ENCODE measurements at regions not wholly inside any gene's neighbourhood (a gene's known extent, or its start where the extent isn't known, plus 50 kb on each side); places are given as distances from the start of the nearest gene placed in this dataset.
A peak's percentile ranks its signal among the peaks of the same experiment; 100 is the strongest.
"Not testable (repeated sequence)": the region's sequence is repeated elsewhere in the genome, so short reads cannot be mapped to it uniquely, and the experiment has no call there.

DNA sequence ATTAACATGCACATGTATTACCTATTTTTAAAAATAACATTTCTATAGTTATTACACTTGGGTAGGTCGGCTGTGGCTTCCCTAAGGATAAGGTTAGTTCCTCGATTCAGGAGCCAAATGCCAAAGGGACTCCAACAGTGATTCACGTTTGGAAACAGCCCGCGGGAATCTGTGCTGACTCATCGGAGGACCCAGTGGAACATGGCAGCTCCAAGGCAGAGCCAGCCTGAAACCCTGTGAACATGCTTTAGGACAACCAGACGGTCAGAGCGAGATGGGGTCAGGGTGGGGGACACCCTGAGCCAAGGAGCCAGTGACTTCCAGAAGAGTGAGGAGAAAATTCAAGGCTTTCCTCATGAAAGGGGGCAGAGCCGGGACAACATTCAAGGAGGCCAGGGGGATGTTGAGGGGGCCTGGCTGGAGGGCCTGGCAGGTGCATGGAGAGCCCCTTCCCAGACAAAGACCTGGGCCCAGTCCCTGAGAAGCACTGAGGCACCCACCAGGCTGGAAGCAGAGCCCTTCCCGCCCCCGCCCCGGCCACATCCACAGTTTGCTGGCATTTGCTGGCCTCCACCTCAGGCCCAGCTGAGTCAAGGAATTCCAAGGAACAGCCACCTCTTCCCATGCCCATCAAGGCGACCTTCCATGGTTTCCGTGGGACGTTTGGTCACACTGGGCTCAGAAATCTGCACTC is 133.2 kb downstream of the SNX5 start:
- DNase-seq = peak; percentile 89

DNA sequence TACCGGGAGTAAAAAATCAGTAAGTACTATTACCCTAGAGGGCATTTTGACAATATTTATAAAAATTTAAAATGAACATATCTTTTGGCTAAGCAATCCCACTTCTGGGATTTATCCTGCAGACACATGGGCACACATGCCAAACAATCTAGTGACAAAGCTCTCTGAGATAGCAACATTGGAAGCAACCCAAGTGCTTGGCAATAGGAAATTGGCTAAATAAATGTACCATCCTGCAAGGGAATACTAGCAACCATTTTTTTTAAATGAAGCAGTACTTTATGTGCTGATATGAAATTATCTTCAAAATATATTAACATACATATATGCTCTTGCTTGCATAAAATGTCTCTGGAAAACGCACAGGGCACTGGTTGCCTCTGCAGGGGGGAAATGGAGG is 133.8 kb downstream of the SNX5 start:
- no peak for DNase-seq

DNA sequence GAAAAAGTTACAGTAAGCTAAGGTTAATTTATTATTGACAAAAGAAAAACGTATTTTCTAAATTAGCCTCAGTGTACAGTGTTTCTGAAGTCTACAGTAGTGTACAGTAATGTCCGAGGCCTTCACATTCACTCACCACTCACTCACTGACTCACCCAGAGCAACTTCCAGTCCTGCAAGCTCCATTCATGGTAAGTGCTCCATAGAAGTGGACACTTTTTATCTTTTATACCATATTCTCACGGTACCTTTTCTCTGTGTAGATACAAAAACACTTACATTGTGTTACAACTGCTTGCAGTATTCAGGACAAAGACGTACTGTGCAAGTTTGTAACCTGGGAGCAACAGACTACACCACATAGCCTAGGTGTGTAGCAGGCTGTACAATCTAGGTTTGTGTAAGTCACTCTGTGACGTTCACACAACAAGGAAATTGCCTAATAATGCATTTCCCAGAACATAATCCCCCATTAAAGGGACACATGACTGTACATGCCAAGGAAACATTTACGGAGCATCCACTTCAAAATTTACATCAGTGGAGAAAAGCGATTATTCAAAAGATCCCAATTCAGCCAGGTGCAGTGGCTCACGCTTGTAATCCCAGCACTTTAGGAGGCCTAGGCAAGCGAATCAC is 133.4 kb downstream of the BANF2 start:
- DNase-seq = no peak

DNA sequence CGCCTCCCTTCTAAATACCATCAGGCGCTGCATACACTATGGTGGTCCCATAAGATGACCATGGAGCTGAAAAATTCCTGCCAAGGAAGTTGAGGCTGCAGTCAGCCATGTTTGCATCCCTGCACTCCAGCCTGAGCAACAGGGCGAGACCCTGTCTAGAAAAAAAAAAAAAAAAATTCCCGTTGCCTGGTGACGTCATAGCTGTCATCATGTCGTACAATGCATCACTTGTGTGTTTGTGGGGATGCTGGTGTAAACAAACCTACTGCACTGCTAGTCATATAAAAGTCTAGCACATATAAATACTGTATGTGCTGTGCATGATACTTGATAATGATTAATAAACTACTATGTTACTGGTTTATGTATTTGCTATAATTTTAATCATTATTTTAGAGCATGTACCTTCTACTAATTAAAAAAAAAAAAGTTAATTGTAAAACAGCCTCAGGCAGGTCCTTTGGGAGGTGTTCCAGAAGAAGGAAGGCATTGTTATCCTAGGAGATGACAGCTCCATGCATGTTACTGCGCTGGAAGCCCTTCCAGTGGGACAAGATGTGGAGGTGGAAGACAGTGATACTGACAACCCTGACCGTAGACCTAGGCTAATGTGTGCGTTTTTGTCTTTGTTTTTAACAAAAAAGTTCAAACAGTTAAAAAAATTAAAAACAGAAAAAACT is 132.6 kb downstream of the BANF2 start:
- DNase-seq = no peak

DNA sequence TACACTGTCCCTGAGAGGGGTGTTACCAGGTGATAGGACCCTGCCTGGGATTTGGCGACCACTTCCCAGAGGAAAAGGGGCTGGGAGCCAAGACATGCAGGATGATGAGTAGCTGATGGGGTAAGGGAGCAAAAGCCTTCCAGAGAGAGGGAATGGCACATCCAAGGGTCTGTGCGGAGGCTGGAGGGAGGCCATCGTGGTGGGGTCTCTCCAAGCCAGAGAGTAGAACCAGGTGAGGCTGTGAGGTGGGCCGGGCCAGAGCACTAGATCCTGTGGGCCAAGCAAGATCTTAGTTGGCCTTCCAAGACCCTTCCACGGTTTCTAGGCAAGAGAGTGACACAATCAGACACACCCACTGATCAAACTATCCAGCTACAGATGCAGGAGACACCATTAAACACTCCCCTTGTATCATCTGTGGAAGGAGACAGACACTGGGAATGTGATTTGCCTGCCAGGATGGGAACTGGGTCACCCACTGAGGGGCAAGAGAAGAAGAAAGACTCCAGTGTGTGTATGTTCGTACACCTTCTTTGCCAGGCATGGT is 128.9 kb downstream of the BANF2 start:
- no peak for DNase-seq

DNA sequence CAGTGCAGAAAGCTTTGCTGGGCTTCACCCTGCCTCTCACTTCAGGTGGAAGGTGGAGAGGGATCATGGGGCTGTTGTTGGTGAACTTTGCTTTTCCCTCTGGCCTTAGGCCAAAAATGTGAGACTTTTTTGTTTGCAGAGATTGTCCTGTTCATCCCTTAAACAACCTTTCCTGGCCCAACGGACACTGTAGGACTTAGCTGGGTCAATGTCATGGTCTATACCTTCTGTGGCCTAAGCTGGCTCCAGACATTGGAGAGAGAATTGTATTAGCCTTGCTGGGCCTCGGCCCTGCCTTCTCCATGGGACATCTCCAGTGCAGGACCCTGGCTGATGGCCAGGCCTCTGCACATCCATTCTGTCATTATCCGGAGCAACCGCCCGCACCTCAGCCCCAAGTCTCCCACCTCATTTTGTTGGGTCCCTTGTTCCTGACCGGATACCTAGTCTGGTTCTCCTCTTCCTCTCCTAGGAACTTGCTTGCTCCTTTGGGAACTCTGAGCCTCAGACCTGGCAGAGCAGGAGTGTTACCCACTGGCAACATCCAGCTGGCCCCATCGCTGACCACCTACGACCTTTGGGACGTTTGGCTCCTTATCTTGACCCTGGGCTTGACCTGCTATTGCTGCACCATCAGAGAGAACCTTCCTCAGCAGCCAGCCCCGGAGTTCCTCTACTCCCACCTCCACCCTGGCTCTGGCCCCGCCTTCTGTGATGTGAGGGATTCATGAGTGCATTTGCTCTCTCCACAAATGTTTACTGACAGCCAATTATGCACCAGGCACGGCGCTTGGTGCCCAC is 128.2 kb downstream of the BANF2 start:
- no peak for DNase-seq

DNA sequence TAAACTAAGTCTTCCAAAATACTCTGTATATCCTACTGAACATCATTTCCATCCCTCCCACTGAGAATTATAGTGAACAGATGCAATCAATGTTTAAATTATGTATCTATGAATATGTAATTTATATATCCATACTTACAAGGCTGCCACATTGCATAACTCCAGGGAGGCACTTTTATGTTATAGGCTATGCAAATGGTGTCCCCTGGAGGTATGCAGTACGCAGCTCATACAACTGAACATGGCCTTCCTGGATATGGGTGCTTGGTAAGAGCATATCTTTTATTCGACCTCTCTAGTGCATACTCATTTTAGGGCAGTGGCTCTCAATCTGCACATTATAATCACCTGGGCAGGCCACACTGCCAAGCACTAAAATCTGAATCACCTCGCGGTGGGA is 127.3 kb downstream of the BANF2 start:
- DNase-seq = no peak

DNA sequence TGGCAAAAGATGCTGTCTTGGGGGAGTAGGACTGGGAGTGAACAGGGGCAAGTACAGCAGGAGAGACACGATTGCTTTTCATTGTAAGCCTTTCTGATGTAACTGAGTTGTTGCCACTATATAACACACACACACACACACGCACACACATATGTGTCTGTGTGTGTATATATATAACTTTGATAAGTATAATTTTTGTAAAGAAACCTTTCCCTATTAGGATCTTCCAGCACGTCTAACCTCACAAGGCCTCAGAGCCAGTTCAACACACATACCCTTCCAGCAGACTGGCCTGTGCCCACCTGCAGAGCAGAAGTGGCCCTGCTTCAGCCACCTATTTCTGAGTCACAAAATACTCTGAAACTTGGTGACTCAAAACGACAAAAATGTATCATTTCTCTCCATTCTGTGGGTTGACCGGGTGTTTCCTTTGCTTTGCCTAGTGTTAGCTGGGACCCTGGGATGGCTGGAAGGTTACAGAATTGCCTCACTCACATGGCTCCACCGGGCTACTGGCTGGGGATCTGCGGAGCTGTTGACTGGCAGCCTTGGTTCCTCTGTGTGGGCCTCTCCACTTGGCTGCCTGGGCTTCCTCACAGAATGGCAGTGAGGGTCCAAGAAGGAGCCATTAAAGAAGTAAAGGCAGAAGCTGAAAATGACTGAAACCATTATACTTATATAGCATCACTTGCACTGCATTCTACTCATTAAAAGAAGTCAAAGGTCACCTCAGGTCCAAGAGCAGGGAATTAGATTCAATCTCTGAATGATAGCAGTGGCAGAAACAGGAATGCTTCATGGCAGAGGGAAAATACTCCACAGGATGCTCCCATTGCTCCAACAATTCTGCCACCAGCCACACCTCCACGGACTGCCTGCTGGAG is 126.4 kb downstream of the BANF2 start:
- no peak for DNase-seq

DNA sequence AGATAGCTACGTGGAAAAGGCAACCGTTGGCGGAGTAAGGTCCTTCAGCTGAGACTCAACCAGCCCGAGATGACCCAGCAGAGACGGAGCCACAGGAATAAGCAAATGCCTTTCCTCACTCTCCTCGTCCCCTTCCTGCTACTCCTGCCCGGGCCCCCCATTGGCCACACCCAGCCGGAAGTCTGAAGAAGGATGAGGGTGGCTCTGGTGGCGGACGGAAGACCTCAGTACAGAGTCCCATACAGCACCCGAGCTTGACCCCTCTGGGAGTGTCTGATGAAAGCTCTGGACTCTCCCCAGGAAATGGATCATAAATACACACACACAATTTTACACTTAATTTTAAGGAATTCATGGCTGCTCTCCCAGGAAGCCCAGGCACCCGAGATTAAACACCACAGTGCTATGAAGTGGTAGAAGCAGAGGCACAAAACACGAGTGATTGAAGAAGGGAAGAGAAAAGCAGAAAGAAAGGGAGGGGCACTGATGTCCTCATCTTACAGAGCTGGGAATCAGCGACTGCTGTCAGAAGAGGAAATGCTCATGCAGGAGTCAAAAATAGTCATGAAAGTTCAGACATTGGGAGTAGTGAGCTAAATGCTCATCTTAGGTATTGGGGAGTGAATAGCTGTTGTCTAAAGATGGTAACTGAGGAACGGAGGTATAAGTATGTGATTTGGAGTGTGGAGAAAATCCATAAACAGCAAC is 125.6 kb downstream of the BANF2 start:
- DNase-seq = no peak

DNA sequence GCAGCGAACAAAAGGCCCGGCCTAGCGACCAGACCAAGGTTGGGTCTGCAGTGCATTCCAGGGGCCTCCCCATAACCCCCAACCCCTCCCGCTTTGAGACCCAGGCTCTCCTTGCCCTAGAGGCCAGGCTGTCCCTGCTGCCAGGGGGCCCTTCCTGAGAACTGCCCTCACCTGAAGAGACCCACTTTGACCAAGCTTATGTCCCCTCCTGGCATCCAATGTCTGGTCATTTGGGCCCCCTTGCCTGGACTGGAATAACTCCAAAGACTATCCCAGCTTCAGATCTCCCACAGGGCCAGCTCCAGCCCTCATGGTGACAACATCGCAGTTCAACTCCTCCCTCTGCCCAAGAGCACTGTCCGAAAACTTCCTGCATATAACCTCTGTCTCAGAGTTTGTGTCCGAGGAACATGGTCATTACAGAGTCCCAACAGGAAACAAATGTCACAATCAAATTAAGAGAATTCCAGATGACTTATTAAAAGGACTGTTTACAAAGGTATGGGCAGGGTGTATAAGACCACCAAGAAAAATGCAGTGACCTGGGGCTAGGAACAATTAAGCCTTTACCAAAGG is 125.0 kb downstream of the BANF2 start:
- no peak for DNase-seq

DNA sequence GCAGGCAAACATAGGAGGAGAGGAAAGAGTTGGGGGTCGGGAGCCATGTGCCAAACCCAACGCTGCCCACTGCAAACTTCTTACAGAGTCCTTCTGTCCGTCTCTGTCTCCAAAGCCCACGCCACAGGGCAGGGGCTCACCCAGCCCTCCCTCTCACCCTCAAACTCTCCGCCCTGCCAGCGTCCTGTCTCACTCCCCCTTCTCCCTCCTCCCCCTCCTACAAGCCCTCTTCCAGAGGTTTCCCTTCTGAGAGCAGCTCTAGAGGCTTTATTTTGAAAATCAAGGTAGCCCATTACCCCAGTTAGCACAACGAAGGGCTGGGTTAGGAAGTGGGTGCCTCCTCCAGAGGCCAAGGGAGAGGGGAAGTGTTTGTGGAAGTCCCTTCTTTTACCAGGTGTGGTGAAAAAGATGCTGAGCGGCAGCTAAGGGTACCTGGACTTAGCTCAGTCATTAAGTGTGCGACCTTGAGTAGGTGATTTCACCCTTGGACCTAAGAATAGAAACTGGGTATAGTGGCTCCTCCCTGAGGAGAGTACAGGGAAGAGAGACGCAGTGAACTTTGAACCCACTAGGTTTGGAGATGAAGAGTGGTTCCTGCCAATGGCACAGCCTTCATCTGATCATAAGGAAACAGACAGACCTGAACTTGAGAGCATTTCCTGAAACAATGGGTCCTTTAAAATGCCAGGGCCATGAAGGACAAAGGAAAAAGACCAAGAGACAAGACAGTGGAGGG is 123.8 kb downstream of the BANF2 start:
- no peak for DNase-seq

DNA sequence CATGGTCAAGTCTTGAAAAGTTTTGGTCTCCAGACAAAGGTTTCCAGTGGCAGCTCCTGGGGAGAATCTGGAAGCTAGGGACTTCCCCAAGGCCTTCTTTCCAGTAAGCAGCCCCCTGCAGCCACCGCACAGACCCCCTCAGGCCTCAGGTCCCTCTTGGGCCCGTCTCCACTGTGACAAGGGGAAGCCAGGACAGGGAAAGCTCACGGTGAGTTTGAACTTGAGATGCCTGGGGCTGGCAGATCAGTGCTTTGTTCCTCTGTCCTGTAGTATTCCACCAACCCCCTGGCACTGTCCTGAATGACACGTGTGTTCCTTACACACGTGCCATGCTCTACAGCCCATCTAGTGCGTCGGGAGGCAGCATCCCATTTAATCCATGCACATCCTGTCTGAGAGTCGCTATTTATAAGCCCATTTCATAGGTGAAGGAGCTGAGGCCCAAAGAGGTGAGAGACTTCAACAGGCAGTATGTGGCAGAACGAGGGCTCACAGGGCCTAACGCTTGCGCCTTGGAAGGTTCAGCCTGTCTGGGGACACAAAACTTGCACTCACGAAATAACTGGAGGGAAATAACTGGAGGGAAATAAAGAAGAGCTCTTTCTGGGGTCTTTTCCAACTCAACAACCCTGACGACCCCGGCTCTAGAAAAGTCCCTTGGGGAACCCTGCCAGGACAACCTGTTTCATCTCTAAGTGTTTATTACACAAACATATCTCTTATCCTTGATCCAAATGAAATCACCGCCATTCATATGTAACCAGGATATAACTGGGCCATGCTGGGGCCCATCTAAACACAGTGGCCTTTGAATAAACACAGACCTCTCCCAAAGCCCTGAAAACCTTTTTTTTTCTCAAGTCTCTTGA is 123.0 kb downstream of the BANF2 start:
- no peak for DNase-seq

DNA sequence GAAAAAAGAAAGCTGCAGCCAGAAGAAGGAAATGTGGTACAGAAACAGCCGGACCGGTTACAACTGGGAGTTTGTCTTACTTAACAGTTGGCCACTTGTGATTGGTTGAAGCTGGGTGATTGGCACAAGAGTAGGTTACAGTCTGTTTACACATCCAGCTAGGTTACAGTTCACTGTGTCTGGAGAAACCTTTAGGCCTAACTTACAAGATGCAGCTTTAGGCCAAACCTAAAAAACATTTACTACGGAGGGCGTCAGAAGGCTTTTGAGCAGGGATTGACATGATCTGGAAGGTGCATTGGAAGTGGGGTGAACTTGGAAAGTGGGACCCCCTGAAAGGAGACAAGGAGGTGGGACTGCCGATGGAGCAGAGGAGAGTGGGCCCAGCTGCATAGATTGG is 122.3 kb downstream of the BANF2 start:
- DNase-seq = peak; percentile 58

DNA sequence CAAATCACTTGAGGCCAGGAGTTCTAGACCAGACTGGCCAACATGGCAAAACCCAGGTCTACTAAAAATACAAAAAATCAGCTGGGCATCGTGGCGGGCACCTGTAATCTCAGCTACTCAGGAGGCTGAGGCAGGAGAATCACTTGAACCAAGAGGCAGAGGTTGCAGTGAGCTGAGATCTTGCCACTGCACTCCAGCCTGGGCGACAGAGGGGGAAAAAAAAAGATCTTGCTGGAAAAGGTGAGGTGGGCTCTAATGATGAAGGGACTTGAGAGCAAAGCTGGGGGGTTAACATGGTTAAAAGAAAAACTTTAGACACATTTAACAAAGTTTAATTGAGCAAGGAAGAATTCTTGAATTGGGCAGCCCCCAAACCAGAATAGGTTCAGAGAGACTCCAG is 121.8 kb downstream of the BANF2 start:
- DNase-seq = not testable (repeated sequence)

DNA sequence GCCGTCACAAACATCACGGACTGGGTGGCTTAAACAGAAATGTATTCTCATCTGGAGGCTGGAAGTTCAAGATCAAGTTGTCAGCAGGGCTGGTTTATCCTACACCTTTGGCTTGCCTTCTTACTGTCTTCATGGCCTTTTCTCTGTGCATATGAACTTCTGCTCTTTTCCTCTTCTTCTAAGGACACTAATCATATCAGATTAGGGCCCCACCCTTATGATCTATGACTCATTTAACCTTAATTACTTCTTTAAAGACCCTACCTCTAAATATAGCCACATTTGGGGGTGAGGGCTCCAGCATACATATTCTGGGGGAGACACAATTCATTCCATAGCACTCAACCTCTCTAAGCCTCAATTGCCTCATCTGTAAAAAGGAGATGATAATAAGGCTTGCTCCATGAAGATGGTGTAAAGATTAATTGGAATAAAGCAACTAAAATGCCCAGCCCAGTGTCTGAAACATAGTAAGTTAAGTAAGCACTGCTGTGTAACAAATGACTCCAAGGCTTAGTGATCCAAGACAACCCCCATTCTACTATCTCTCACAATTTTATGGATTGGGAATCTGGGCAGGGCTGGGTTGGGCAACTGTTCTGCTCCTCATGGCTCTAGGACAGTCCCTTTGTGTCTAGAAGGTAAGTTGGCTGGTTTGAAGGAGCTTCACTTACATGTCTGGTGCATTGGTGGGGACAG is 119.8 kb downstream of the BANF2 start:
- DNase-seq = no peak

DNA sequence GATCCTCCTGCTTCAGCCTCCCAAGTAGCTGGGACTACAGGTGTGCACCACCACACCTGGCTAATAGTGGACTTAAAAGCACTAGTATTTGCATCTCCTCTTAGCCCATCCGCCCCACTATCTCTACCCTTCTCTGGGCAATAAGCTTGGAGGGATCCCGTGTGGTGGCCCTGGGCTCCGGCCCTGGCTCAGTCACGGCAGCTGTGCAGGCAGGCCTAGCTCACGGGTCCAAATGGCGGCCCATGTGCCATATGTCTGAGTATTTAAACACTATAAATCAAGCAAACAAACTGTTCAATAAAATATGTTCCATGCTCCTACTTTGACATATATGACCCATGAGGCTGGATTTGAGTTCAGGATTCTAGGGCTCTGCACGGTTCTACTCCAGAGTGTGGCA is 118.4 kb downstream of the BANF2 start:
- DNase-seq = no peak

DNA sequence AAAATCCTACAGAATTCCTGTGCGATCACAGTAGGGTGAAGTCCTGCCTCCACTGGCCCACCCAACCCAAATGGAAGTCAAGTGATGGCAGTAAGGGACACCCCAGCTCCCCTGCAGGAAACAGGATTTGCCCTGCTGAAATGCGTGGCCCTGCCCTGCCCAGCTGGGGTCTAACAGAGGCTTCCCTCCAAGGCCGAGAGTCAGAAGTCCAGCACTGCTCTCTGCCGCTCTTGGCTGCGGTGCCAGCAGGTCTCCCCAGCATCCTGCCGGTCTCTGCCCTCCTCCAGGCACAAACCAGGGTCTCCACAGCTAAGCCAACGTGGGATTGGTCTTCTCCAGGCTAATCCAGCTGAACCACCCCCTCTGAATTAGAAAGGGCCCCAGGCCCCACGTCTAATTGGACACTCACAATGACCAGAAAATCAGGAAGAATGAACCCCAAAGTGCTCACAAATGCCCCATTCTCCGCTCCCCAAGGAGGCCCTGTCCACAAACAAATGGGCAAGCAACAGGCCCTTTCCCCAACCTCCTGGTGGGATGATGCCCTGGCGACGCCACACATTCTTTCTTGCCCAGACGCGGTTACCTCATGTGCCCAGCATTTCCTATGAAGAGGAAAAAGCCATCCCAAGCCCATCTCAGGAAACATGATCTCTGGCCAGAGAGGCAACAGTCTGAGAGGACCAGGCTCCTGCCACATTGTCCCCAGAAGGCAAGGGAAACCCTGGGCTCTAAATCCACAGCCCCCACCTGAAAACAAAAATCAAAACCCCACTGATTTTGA is 117.2 kb downstream of the BANF2 start:
- peak; percentile 43 for DNase-seq

DNA sequence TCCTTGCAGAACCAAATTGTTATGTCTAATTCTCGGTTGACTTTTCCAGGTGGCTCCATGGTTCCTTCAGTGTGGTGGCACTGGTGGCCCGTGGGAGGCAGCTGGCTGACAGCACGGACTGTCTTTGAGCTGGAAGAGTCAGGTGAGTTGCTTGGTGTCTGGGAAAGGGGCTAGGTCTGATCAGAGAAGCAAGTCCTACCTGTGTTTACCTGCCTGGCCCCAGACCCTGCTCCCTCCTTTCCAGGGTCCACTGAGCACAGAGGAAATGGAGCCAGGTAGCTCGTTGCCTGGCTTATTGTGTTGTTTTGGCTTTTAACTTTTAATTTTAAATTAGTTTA is 111.8 kb downstream of the BANF2 start:
- DNase-seq = no peak
